ENCODE measurements at regions not wholly inside any gene's neighbourhood (a gene's known extent, or its start where the extent isn't known, plus 50 kb on each side); places are given as distances from the start of the nearest gene placed in this dataset.

GRCh38 chr15:69751566-69751965 is 298.9 kb downstream of the RPLP1 start:
- no peak for TF ChIP-seq CTCF (IDR thresholded peaks at IDR 0.05)
- no peak for TF ChIP-seq POLR2A (IDR thresholded peaks at IDR 0.05)
